Activated CD4-positive, alpha-beta T cell treated with anti-CD3 and anti-CD28 coated beads, Interleukin-2, Interleukin-6, amounts not matched to agents 100 ng/mL and 50 ng/mL, durations not matched to agents 16 hours and 8 hours (primary cell): ENCODE measurements at regions not wholly inside any gene's neighbourhood (a gene's known extent, or its start where the extent isn't known, plus 50 kb on each side); places are given as distances from the start of the nearest gene placed in this dataset.

Experiments used
- DNase-seq: peaks from one replicate; pipeline ENCODE4 v3.0.0-alpha.2; 2020

GRCh38 chr2:64859312-64860212 is 129.6 kb upstream of the SLC1A4 start:
- no peak for DNase-seq

GRCh38 chr2:64860276-64860885 is 128.8 kb upstream of the SLC1A4 start:
- DNase-seq: no peak

- no peak for DNase-seq
Measured at GRCh38 chr2:64860936-64861335, 128.3 kb upstream of the SLC1A4 start.

- no peak for DNase-seq
Measured at GRCh38 chr2:64861452-64862397, 127.5 kb upstream of the SLC1A4 start.

GRCh38 chr2:64862623-64863022 is 126.6 kb upstream of the SLC1A4 start:
- peak; percentile 48 for DNase-seq

GRCh38 chr2:64863097-64863820 is 125.9 kb upstream of the SLC1A4 start:
- peak; percentile 28 for DNase-seq

- peak; percentile 74 for DNase-seq
Measured at GRCh38 chr2:64865073-64865830, 123.9 kb upstream of the SLC1A4 start.

- DNase-seq: no peak
Measured at GRCh38 chr2:64865831-64866345, 123.3 kb upstream of the SLC1A4 start.

GRCh38 chr2:64866797-64867196 is 122.4 kb upstream of the SLC1A4 start:
- no peak for DNase-seq

GRCh38 chr2:64867253-64867996 is 121.8 kb upstream of the SLC1A4 start:
- no peak for DNase-seq

- DNase-seq: no peak
Measured at GRCh38 chr2:64869126-64869525, 120.1 kb upstream of the SLC1A4 start.

- DNase-seq: peak; percentile 86
Measured at GRCh38 chr2:64873472-64873924, 115.7 kb upstream of the SLC1A4 start.

- no peak for DNase-seq
Measured at GRCh38 chr2:64874593-64874992, 114.6 kb upstream of the SLC1A4 start.

- DNase-seq: no peak
Measured at GRCh38 chr2:64875368-64875767, 113.8 kb upstream of the SLC1A4 start.

- no peak for DNase-seq
Measured at GRCh38 chr2:64876137-64876647, 113.0 kb upstream of the SLC1A4 start.

- no peak for DNase-seq
Measured at GRCh38 chr2:64879745-64880144, 109.5 kb upstream of the SLC1A4 start.

GRCh38 chr2:64880193-64880951 is 108.8 kb upstream of the SLC1A4 start:
- DNase-seq: no peak

- no peak for DNase-seq
Measured at GRCh38 chr2:64881037-64881492, 108.1 kb upstream of the SLC1A4 start.

GRCh38 chr2:64887565-64887964 is 101.6 kb upstream of the SLC1A4 start:
- DNase-seq: no peak
